AG09309 (cell line): ENCODE measurements at regions not wholly inside any gene's neighbourhood (a gene's known extent, or its start where the extent isn't known, plus 50 kb on each side); places are given as distances from the start of the nearest gene placed in this dataset.

Experiments
- DNase-seq: peaks from one replicate; pipeline ENCODE4 v3.0.0-alpha.2; 2010; ENCODE audit warnings: low read depth
- H3K4me3 ChIP-seq: 2 replicates; pipeline ENCODE4 v1.5.1; 2011; ENCODE audit warnings: mild to moderate bottlenecking, low read depth, low read length, moderate library complexity; ENCODE audit not compliant: control insufficient read depth
- CTCF ChIP-seq: IDR thresholded peaks from 2 replicates; pipeline ENCODE4 v1.5.1; 2011; ENCODE audit warnings: mild to moderate bottlenecking, low read depth, low read length, inconsistent platforms; ENCODE audit not compliant: insufficient read depth, control insufficient read depth; ENCODE audit errors: missing control alignments

DNA sequence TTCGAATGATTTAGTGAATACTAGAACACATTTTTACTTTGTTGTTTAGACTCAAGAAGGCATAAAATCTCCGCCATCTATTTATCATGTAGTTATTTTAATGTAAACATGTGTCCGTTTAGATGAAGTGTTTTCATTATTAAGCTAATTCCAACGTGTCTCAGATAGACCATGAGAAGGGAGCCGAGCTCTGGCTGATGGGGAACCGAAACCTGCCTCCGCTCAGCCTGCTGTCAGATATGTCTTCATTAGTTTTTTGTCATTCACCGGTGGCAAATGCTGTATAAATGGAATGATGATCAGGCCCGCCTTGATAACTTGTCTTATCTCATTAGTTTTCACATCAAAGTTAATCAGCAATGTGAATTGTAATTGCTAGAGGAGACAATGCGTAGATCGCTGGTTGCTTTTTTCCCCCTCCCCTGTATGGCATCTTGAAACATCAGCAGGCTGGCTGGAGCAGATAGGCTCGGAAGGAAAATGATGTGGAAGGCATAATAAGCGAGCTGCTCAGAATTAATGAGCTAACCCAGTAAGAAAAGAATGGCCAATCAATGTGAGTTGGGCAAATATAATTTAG, 136.4 kb downstream of the LINC00237 start:
- H3K4me3 ChIP-seq, result no peak overlapping the region
- TF ChIP-seq CTCF, result no peak
- no peak for DNase-seq

DNA sequence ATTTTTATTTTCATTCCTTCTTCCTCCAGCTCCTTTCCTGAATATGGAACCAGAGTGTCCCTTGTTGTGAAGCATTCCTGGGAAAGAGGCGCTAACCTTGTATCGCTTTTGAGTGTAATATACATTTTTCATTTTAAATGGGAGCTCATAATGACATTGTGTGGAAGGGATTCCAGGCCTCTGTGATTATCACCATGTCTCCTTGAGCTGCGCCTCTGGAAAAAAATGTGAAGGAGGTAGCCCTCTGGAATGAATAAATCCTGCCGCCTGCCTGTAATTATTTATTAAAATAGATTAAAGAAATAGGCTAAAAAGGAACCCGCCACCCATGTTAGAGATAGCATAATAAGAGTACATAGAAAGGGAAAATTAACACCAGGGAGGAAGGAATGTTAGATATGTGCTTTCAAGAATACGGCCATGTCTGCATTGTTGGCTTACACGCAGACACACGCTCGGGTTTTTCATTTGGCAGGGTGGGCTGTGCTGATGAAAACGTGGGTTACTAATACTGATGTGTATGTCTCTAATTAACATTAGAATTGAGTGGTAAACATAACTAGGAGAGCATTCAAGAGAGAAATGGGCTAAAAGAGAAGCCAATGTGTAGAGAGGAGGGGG, 138.5 kb downstream of the LINC00237 start:
- DNase-seq, result no peak
- H3K4me3 ChIP-seq, result no peak overlapping the region
- TF ChIP-seq CTCF, result no peak

DNA sequence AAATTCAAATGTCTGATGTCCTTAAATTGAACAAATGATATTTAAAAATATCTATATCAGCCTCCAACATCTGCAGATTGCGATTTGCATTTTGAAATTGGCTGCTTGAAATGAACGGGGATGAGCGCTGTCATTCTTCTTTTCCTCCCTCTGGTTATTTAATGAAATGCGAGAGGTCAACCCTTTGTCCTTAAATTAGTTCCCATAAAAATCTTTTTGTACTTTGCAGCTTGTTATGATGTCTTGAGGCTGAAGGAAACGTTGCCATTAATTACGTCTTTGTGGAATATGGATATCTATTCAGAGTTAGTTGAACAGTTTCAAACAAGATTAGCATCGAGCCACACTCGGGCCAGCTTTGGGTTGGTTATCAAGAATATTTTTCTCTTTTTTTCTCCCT, 140.0 kb downstream of the LINC00237 start:
- DNase-seq, result no peak
- H3K4me3 ChIP-seq, result no peak overlapping the region
- TF ChIP-seq CTCF, result no peak

GRCh38 chr20:20959031-20959755, 147.0 kb downstream of the LINC00237 start:
- no peak for DNase-seq
- TF ChIP-seq CTCF, result no peak
- no peak overlapping the region for H3K4me3 ChIP-seq

DNA sequence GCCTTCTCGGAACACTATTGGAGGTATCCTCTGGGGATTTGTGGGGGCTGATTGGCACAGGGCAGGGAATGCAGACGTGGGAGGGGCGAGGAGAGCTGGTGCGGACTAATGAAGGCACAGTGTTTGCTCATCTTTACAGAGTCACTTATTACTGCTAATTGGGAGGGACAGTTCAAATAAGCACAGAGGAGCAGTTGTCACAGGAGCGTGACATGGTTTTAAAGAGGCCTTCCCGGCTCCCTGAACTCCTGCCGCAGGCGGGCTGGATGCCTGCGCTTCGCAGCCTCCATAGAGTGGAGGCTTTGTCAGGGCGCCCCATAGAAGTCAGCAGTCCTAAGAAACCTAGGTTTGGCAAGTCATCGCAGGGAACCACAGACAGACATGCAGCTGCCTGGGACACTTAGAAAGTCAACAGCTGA, 149.6 kb downstream of the LINC00237 start:
- no peak overlapping the region for H3K4me3 ChIP-seq
- DNase-seq, result no peak
- TF ChIP-seq CTCF, result no peak

DNA sequence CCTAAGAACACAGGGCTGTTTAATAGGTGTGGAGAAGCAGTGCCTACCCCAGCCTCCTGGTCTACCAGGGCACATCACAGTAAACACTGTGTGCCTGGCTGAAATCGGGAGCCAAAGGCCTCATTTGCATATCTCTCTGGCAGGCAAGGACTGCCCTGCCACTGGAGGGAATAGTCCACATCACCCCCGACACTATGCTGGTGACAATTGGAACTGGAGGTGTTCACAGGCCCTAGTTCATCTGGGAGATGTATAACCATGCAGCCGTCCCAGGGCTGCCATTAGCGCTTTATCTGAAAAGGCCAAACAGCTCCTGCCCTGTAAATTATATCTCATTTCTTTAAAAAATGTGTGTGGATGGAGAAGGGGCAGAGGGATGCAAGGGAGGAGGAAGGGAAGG, 150.3 kb downstream of the LINC00237 start:
- no peak for TF ChIP-seq CTCF
- no peak overlapping the region for H3K4me3 ChIP-seq
- DNase-seq, result no peak
